ENCODE measurements at regions not wholly inside any gene's neighbourhood (a gene's known extent, or its start where the extent isn't known, plus 50 kb on each side); places are given as distances from the start of the nearest gene placed in this dataset.

DNA sequence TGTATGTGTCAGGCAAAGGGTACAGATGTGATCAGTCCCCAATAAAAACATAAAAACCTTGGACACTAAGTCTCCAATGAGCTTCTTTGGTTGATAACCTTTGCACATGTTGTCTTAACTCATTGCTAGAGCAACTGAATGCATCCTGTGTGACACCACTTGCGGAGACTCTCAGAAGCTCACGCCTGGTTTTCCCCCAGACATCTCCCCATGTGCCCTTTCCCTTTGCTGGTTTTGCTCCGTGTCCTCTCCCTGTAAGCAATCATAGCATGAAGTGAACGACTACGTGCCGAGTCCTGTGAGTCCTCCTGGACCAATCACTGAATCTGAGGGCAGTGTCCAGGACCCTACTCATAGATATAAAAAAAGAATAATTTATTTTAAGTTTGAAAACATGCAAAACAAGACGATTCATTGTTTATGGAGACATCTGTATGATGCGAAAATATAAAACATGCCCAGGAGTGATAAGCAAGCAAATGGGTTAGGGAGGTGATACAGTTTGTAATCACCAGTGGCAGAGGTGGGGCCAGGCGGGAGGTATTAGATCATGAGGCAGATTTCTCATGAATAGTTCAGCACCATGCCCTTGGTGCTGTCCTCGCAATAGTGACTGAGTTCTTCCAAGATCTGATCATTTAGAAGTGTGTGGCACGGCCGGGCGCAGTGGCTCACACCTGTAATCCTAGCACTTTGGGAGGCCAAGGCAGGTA is 115.5 kb downstream of the MED10 start:
- TF ChIP-seq, protein P1, sequence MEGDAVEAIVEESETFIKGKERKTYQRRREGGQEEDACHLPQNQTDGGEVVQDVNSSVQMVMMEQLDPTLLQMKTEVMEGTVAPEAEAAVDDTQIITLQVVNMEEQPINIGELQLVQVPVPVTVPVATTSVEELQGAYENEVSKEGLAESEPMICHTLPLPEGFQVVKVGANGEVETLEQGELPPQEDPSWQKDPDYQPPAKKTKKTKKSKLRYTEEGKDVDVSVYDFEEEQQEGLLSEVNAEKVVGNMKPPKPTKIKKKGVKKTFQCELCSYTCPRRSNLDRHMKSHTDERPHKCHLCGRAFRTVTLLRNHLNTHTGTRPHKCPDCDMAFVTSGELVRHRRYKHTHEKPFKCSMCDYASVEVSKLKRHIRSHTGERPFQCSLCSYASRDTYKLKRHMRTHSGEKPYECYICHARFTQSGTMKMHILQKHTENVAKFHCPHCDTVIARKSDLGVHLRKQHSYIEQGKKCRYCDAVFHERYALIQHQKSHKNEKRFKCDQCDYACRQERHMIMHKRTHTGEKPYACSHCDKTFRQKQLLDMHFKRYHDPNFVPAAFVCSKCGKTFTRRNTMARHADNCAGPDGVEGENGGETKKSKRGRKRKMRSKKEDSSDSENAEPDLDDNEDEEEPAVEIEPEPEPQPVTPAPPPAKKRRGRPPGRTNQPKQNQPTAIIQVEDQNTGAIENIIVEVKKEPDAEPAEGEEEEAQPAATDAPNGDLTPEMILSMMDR (IDR thresholded peaks at IDR 0.05) = no peak
- TF ChIP-seq POLR2A (IDR thresholded peaks at IDR 0.05) = no peak

Measured in adrenal gland (tissue), 5 donors.